ENCODE measurements at regions not wholly inside any gene's neighbourhood (a gene's known extent, or its start where the extent isn't known, plus 50 kb on each side); places are given as distances from the start of the nearest gene placed in this dataset.
A peak's percentile ranks its signal among the peaks of the same experiment; 100 is the strongest.

- DNase-seq (ENCODE audit: low spot score) = no peak
Measured at GRCh38 chr2:6287406-6287805, 578.3 kb downstream of the CMPK2 start.

- no peak for DNase-seq (ENCODE audit: low spot score)
Measured at GRCh38 chr2:6288791-6289190, 576.9 kb downstream of the CMPK2 start.

- DNase-seq (ENCODE audit: low spot score) = no peak
Measured at GRCh38 chr2:6290217-6291015, 575.3 kb downstream of the CMPK2 start.

GRCh38 chr2:6294791-6295190 lies 570.9 kb downstream of the CMPK2 start:
- DNase-seq (ENCODE audit: low spot score) = no peak

DNA sequence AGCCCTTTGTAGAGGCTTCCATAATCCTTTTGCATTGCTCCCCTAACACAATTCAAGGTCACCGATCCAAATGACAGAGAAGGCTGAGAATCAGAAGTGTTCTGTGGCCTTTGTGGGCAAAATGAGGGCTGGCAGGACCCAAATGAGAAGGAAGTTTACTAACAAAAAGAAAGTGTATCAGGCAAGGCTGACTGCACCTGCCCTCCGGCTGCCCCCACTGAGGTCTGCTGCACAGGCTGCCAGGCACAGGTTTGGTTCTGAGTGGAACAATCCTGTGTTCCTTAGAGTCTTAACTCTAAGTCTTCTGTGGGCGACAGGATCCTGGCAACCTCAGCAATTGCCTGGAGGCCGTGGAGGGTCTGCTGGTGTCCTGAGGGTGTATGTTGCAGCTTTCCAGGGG lies 568.5 kb downstream of the CMPK2 start:
- DNase-seq (ENCODE audit: low spot score) = no peak

- DNase-seq (ENCODE audit: low spot score) = no peak
Measured at GRCh38 chr2:6301426-6301825, 564.3 kb downstream of the CMPK2 start.

DNA sequence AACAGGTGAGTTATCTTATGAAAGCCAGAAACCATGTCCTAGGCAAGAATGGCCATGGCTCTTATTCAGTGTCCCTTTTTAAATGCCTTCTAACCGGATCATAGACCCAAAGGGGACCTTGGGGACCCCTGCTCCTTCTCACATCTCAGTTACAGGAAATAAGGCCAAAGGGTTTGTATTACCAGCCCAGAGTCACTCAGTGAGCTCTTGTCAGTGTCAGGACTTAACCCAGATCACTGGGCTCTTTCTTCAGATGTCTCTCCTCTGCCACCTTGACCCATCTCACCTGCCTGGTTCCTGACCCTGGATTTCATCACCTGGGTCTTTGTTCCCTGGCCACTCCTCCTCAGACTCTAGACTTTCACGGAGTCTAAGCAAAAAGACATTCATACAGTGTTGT lies 556.7 kb downstream of the CMPK2 start:
- no peak for DNase-seq (ENCODE audit: low spot score)

GRCh38 chr2:6309415-6310255 lies 556.1 kb downstream of the CMPK2 start:
- DNase-seq (ENCODE audit: low spot score) = no peak

DNA sequence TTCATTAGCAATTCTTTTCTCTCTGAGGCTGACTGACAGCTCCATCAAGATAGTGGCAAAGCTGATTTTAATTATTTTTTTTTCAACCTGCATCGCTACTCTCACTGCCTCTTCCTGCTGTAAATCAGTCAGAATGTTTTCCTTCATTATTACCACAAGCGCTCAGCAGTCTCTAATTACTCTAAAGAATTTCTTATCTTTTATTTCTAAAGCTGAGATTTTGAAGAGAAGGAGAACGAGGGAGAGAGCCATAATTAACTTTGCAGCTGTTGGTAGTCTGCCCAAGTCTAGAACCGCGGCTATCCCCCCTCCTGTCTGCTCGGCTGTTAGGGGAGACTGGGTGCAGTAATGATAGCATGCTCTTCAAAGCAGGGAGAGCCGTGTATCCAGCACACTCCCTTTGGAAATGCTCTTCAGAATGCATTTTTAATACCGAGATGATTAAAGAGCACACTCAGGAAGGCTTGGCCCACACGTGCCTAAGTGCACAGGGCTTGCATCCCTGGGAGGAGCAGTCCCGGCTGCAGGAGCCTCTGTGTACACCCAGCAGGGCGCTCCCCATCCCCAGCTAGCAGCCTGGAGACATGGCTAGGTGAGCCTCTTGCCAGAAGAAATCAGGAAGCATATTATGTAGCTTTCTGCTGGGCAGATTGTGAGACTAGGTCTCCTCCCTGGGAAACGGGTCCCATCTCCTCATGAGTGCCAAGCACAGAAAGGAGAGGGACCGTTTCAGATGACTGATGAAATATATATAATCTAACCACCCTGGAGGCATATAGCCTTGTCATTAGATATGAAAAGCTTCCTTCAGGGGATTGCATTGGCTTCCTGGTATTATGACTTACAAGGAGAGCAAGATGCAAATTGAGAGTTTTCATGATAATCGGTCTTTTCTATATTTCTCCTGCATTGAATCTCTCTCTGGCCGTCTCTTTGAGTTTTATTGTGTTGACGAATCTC lies 555.2 kb downstream of the CMPK2 start:
- DNase-seq (ENCODE audit: low spot score) = no peak

DNA sequence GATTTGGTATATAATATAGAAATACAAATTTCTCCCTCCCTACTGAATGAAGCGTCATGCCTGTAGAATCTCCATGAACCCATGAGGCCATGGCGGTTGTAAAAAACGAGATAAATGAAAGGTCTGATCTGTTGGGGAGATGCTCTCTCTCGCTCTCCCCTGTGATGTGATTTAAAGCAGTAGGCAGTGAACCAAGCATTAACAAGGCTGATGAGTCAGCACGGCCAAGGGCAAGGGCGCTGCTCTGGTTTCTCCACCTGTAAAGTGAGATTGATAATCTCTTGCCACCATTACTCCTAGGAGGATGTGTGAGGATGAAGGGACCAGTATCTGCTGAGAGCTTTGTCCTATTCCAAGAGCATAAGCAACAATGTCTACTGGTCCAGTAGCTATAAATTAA lies 553.3 kb downstream of the CMPK2 start:
- DNase-seq (ENCODE audit: low spot score) = no peak

GRCh38 chr2:6314218-6314960 lies 551.3 kb downstream of the CMPK2 start:
- DNase-seq (ENCODE audit: low spot score) = no peak

DNA sequence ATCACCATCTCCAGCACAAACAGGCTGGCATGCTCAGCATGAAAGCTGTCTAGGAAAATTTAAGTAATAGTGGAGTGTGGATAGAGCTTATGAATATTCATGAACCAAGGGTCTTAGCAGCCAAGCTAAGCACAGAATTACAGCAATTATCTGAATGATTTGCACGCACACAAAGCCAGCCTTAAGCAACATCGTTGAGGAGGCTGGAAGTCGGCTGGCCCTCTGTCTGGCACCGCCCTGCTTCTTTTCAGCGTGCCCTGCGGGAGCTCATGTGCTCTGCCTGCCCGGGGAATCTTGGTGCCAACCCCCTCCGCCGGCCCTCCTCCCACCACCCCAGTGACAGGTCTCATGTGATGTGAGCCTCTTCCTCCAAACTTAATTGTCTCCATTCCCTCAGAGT lies 540.1 kb downstream of the CMPK2 start:
- DNase-seq (ENCODE audit: low spot score) = no peak

DNA sequence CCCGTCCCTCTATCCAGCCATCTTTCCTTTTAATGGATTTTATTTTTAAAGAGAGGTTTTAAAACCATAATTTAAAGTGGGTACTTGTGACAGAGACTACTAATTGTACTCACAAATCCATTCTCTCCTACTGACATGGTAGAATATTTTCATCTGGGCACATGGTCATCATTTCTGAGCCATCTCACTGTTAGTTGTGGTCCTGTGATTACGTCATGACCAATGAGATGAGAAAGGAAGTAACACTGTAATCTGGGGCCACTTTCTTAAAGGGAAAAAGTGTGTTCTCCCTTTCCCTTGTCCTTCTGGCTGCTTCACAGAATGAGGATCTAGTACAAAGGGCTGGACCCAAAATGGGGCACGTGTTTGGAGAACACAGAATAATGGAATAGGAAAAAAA lies 538.7 kb downstream of the CMPK2 start:
- DNase-seq (ENCODE audit: low spot score) = no peak

- no peak for DNase-seq (ENCODE audit: low spot score)
Measured at GRCh38 chr2:6336752-6337471, 528.8 kb downstream of the CMPK2 start.

GRCh38 chr2:6337472-6337820 lies 528.3 kb downstream of the CMPK2 start:
- DNase-seq (ENCODE audit: low spot score) = no peak

- no peak for DNase-seq (ENCODE audit: low spot score)
Measured at GRCh38 chr2:6341588-6342129, 524.0 kb downstream of the CMPK2 start.

DNA sequence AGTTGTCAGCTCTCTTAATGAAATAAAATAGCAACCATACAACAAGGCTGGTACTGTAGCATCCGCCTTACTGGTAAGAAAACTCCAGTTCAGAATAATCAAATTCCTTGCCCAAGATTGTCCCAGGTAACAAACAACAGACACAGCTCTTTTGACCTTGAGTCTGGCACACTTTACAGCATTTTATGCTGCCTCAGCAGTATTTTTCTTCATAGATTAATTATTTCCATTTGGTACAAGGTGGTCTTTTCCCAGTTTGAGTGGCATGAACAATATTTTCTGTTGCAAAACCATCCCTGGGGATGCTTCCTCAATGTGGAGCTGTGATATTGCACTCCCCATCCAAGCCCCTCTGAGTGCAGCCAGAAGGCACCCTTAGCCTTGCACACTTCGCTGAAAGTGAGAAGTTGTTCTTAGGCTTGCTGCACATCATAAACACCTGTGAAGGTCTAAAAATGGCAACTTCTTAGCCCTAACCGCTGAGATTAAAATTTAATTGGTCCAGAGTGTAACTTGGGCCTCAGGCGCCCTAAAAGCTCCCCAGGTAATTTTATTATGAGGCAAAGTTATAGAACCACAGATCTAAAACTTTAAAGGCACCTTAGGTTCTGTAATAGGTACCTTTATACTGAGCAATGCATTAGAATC lies 523.3 kb downstream of the CMPK2 start:
- DNase-seq (ENCODE audit: low spot score) = no peak

DNA sequence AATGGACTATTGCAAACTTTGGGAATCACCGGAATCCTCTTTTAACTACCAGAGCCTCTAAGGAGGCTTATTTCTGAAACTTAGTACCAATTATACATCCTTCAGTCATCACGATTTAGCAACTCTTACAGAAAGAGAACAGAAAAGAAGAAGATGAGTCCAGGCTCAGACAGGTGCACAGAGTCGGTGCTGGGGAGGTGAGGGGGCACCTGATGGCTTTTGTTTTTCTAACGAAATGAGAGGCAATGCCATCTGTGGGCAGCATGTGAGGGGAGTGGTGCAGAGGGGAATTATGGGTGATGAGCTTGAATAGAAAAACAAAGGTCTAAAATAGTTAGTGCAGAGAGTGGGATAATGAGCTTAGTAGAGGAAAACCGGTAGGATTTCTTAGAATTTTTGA lies 522.6 kb downstream of the CMPK2 start:
- DNase-seq (ENCODE audit: low spot score) = no peak

DNA sequence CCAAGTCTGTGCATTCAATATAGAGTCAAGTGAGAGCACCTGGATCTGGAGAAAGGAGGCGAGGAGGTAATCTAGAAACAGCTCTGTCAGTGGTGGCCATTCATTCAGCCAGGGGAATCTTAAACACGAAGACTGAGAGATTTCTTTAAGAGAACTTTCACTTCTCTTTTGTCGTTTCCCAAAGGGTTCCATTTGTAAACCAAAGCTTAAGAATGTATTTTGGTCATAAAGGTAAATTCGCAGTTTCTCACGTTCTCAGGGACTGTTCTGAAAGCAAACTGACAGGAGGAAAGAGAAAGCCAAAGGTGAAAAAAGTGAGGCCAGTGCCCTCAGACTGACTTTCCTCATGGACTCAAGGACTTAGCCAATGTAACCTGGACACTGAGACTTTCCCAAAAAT lies 513.5 kb downstream of the CMPK2 start:
- no peak for DNase-seq (ENCODE audit: low spot score)

DNA sequence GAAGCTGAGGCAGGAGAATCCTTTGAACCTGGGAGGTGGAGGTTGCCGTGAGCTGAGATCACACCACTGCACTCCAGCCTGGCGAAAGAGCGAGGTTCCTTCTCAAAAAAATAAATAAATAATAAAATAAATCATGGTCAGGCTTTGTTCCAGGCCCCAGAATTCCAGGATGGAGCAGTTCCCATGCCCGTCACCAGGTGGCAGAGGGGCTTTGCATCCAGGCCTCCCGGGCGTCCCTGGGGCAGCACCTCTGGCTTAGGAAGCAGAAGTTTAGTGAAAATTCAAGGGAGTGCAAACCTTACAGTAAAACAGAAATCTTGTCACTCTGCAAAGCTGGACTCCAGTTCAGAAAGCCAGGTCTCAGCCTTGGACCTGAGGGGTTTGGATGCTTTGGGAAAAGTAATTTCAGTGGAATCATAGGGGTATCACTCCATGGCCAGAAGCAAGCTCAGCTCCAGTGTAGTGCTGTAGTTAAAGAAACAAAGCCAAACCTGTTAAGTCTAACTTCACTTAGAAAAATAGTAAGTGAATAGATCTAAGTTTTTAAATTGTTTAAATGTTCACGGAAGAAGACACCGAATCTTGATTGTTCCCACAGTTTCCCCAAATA lies 512.7 kb downstream of the CMPK2 start:
- peak; percentile 73 for DNase-seq (ENCODE audit: low spot score)

Data from left forelimb (tissue), 1 donor.